CD4-positive, alpha-beta T cell treated with Interleukin-6 at 100 ng/mL for 8 hours (primary cell): ENCODE measurements at regions not wholly inside any gene's neighbourhood (a gene's known extent, or its start where the extent isn't known, plus 50 kb on each side); places are given as distances from the start of the nearest gene placed in this dataset.

Experiments
- DNase-seq: peaks from one replicate; pipeline ENCODE4 v3.0.0-alpha.2; 2020; ENCODE audit warnings: mixed read lengths, low spot score

DNA sequence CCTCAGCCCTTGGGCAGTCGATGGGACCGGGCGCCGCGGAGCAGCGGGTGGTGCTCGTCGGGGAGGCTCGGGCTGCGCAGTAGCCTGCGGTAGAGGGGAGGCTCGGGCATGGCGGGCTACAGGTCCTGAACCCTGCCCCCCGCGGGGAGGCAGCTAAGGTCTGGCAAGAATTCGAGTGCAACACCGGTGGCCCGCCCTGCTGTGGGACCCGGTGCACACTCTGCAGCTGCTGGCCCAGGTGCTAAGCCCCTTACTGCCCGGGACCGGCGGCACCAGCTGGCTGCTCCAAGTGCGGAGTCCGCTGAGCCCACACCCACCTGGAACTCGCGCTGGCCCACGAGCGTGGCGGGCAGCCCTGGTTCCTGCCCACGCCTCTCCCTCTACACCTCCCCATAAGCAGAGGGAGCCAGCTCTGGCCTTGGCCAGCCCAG, 377.7 kb upstream of the RBMS3 start:
- no peak for DNase-seq

DNA sequence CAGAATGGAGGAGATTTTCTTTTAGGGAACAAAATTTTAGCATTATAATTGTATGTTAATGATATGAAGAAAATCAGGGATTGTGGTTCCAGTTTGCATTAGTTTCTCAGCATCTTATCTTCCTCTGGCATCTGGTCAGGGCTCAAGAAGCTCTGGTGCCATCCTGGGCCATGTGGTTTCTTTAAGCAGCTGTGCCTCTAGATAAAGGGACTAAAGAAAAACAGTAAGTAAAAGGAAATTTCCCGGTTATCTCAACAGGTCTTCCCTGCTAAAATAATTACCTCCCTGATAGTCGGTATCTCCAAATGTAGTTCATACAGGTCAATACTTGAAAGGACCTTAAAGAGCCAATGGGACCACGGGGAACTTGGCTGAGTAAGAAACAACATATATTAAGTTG, 375.1 kb upstream of the RBMS3 start:
- no peak for DNase-seq

DNA sequence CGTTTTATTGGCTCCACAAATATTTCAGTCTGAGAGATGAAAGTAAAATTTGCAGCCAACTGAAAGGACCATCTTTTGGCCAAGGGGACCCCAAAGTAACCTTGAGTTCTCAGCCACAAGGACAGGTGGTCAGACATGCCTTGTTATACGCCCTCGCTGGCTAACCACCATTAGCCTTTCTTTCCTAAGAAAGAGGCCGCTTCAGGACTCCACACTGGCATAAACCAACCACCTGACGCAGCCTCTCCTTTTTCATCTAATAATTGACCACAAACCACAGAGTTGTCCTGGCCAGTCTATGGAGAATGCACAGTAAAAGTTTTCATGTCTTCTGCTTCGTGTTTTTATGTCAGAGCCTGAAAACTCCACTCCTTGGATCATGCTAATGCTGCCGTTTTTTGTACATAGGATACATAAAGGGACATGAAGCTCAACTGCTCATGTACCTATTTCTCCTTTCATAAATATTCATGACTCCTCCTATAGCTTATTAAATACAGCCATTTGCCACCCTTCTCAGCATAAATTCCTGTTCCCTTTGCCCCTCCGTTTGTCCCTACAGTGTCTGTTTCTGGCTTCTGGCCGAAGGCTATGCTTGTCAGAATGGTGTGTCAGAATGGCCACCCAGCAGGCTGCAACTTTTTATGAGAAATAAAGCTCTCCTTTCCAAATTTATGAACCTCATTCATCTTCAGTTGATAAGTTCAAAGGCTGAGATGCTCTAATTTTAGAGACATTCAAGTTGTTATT, 374.1 kb upstream of the RBMS3 start:
- no peak for DNase-seq

GRCh38 chr3:28907616-28908015, 373.3 kb upstream of the RBMS3 start:
- no peak for DNase-seq

DNA sequence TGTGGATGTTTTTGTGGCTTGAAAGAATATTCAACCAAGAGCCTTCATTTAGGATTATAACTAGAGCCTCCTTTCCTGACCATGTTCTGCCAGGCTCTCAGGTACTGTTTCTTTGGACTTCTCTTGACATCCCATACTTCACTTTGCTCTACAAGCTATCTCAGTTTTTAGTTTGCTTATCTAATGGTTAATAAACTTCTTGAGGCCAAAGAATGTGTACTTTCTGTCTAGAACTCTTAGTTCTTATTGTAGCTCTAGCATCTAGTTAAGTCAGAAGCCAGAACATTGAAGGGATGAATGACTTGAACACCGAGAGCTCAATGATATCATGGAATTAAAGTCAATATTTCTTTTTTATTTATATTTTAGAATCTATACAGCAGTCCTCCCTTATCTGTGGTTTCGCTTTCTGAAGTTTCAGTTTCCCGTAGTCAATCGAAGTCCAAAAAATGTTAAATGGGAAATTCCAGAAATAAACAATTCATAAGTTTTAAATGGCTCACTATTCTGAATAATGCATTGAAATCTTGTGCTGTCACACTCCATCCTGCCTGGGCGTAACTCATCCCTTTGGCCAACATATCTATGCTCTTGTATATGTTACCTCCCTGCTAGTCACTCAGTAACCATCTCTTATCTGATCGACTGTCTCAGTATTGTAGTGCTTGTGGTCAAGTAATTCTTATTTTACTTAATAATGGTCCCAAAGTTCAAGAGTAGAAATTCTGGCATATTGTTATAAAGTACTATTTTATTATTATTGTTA, 368.6 kb upstream of the RBMS3 start:
- no peak for DNase-seq

DNA sequence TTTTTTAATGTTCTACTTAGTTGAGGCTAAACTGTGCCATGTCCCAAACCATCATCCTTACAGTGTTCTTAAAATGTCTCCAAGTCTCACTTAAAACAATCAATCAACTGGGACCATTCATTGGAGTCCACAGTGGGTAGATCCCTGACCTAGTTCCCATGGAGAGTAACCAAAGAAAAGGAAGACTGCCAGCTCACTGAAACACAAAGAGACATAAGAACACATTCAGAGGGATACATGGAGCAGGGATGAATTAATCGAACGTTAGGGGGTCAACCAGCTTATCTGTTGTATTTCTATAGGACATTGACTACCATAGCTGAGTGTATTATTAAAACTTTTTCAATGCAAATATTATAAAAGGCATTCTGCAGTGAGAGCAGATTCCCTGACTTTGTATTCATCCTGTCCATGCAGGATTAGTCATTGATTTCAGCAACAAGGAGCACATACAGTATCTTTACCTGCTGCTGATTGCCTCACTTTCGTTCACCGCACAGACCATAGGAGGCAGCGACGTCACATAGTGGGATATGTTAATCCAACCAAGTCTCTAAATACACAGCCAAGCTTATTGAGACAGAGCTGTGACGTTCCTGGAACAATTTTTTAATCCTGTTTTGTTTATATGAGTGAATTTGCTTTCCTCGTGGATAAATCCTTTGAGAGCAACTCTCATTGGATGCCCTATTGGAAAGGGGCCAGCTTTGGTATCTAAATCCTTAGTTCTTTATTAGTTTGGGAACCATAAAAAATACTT, 364.9 kb upstream of the RBMS3 start:
- DNase-seq, result no peak

DNA sequence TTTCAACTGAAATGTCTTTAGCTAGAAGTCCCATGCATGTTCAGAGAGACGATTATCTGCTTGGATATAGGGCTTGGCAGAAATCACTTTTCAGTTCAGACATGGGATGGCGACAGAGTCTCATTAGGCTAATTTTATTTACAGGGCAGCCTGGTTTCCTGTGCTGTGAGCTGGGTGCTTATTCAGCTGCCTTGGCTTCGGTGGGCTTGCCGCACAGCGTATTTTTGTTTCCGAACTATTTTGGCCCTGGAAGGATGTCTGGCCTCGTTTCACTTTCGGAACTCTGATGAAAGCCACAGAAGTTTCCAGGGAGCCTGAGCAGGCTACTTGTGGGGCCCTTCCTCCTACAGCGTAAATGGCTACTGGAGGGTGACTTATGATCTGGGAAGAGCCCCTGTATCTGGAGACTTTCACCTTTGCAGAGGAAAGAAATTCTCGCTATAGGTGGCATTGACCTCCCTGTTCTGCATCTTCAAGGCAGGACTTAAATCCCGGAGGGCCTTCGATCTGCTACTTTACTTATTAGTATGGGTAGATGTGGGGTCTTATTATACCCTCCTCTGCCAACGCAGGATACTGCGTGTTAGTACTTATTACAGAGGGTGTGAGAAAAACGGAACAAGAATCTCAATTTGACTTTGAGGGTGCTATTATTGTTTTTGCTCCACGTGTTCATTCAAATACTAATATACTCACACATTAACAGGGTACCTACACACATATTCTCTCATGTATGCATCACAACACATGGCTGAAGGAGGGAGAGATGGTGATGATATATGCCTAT, 364.0 kb upstream of the RBMS3 start:
- DNase-seq, result no peak

- no peak for DNase-seq
Observed at GRCh38 chr3:28917895-28918475, 362.9 kb upstream of the RBMS3 start.

GRCh38 chr3:28922376-28922775, 358.5 kb upstream of the RBMS3 start:
- no peak for DNase-seq

- DNase-seq, result no peak
Observed at GRCh38 chr3:28923994-28924393, 356.9 kb upstream of the RBMS3 start.

DNA sequence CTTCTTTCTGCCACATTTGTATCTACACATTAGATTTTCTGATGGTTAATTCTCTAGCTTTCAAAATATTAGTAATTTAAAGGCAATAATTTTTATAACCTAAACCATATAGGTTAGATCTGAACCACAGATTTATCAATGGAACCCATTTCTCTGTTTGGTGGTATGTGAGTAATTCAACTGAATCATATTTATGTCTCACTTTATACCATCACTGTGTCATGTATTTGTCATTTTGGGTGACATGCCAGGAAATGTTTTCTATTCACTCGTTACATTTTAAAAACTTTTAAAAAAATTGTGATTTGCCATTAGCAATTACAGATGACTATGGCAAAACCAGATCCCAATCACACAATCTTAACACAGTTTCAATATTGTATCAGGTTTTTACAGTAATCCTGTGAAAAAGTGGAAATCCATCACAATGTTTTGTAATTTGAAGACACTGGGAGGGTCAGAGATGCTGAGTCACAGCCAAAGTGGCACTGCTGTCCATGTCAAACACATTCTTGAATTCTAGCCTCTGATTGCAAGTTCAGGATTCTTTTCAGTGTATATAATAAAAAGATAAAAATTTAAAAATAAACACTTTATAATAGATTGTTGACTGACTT, 356.0 kb upstream of the RBMS3 start:
- DNase-seq, result no peak

DNA sequence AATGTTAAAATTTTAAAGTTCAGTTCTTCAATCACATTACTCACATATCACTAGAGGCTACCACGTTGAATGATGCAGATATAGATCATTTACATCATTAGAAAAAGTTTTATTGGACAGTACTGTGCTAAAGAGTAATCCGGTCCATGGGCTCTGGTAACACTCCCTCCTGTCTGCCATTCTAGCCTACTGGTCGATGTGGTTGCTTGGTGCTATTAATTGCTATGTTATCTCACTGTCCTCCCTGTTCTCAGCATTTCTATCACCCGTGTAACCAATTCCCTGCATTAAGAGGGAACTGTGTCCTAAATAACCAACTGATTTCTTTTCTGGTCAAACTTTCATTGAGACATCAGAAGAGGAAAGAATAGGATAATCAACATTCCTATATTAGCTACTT, 347.5 kb upstream of the RBMS3 start:
- DNase-seq, result no peak

DNA sequence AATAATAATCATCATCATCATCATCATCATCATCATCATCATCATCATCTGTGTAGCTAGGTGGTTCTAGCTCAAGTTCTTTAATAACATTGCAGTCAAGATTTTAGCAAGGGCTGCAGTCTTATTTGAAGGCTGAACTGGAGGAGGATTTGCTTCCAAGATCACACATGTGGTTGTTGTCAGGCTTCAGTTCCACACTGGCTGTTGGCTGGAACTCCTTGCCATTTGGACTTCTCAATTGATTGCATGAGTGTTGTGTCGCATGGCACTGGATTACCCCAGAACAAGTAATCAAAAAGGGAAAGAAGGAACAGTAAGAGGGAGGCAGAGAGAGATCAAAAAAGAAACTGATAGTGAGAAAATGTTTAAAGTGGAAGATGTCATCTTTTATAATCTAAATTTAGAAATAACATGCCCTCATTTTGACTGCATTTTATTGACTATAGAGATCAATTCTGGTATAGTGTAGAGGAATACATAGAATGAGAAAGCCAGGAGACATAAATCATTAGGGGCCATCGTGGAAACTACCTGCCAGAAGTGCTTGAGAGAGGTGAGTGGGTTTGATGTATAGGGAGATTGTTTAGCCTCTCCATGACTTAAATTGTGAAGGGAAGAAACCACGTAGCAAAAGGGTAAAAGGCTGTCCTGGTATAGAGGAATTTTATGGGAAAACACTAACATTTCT, 346.6 kb upstream of the RBMS3 start:
- DNase-seq, result no peak

- no peak for DNase-seq
Observed at GRCh38 chr3:28935146-28935545, 345.7 kb upstream of the RBMS3 start.

DNA sequence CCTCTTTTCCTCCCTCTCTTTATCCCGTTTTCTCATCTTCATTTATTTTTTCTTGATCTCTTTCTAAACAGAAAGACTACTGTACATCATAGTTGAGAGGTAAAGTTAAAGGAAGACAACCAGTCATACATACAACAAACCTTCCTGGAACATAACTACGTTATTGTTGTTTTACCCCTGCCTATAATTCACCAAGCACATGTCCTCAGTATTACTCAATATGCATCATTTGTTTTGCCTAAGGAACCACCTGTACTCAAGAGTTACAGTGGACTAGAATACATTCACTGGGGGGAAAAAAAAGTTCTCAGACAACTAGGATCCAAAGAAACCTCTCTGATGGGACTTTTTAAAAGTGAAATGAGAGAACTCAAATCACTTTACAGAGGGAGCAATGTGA, 344.7 kb upstream of the RBMS3 start:
- no peak for DNase-seq

- DNase-seq, result no peak
Observed at GRCh38 chr3:28940530-28940929, 340.3 kb upstream of the RBMS3 start.

DNA sequence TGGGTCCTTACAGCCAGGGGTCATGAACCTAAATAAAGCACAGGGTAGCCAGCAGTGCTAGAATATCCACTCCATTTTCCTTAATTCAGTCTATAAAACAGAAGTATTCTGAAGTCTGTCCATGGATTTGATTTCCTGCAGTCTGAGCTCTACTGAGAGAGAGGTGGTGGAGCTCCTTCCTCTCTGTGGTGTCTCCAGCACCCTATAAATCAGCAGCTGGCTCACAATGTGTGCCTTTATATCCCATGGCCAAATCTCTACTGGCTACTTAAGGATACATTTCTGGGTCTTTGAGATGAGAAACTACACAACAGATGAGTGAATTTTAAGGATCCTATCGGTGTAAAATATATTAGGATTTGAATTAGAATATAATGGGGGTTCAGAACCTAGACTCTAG, 339.9 kb upstream of the RBMS3 start:
- DNase-seq, result no peak

DNA sequence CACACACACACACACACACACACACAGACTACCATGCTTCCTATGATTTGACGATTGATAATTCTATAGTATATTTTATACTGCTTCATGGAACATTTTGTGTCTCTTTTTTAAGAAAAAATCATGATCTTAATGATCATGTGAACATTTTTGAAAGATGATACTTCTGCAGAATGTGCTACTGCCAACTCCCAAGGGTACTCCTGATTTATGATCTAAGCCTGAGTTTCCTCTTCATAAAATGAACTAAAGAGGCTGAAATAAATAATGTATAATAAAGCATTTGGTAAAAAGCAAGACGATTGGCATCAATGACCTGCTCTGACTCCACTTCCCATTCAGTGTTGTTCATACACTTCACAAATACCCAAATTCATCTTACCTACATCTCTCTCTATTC, 333.8 kb upstream of the RBMS3 start:
- DNase-seq, result no peak

DNA sequence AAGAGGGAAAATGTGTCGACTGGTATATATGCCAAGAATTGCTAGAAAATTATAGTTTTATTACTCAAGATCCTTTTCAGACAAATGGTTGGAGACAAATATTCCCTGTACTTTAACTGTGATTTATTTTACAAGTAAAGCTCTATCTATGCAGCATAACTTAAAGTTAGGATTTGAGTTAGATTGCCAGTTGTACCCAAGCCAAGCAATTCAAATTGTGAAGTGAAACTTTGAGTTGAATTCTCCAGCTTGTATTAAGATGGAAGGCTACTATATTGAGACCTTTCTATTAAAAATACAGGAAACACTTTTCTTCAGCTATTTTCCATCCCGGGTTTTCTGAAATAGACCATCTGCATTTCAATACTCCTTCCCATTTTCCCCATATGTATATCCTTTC, 333.1 kb upstream of the RBMS3 start:
- no peak for DNase-seq

- DNase-seq, result no peak
Observed at GRCh38 chr3:28948685-28949084, 332.2 kb upstream of the RBMS3 start.

DNA sequence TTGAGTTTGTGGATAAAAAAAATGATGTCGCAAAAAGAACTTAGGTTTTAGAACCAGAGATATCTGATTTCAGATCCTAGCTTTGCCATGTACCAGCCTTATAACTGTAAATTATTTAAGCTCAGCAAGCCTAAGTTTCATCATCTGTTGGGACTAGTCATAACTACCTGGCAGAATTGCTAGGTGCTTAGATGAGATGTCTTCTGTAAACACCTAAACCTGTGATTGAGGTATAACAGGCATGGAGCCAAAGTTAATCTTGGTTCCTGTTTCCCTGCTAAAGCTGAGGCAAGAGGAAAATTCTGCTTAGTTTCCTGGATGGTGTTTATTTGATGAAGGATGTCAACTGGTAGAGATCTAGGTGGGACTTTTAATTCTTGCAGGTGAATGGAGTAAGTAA, 331.3 kb upstream of the RBMS3 start:
- DNase-seq, result no peak
